HT-29 (cell line): ENCODE measurements at regions not wholly inside any gene's neighbourhood (a gene's known extent, or its start where the extent isn't known, plus 50 kb on each side); places are given as distances from the start of the nearest gene placed in this dataset.

Experiments used
- DNase-seq: peaks from one replicate; pipeline ENCODE4 v3.0.0-alpha.2; 2015; ENCODE audit warnings: low spot score

DNA sequence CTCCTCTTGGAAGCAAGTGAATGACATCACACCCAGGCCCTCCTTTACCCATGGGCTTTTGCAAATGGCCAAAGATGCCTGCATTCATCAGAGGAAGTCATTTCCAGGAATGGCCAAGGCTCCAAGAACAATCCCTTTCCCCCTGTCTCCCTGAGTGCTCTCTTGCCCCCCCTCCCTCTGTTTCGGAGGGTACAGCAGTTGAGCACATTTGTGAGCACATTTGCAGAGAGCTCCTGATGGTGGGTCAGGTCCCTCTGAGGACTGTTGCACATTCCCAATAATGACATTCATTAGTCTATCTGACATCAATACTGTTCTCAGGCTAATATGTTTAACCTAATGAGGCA is 113.4 kb downstream of the MATN1 start:
- DNase-seq: no peak

DNA sequence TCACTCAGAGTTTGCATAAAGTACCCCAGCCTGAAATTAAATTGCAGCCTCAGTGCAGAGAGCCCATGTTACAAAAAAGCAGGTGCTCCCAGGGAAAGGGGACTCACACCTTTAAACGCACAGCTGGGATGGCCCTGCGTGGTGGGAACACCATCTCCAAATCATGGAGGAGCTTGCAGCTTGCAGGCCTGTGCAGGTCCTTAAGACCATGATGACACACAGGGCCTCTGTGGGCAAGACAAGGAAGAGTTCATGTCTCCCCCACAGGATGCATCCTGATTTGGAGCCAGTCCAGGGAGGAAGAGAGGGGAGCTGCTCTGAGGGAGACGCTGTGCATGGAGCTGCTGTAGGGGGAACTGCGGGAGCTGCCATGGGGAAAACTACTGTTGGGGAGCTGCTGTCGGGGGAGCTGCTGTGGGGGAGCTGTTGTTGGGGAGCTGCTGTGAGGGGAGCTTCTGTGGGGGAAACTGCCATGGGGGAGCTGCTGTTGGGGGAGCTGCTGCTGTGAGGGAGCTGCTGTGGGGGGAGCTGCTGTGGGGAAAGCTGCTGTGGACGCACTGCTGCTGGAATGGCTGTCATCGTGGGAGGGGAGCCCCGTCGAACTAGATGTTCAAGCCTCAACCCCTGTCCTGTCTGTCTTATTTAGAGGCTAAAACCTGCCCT is 113.9 kb downstream of the MATN1 start:
- no peak for DNase-seq

DNA sequence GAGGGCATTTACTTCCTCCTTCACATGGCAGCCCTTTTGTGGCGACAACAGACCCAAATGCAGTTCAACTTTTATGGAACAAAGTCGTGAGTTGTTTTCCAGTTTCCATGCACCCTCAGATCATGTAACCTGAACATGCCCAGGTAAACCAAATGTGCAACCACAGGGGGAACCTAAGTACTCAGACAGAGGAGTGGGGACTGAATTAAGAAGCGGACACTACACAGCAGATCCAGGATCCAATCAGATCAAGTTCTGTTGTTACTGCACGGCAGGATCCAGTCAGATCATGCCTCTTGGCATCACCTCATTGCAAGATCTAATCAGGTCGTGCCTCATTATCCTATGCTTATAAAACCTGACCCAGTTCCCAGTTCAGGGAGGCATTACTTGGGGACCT is 115.7 kb downstream of the MATN1 start:
- DNase-seq: no peak

- DNase-seq: no peak
Observed at GRCh38 chr1:30606166-30606565, 117.2 kb downstream of the MATN1 start.

DNA sequence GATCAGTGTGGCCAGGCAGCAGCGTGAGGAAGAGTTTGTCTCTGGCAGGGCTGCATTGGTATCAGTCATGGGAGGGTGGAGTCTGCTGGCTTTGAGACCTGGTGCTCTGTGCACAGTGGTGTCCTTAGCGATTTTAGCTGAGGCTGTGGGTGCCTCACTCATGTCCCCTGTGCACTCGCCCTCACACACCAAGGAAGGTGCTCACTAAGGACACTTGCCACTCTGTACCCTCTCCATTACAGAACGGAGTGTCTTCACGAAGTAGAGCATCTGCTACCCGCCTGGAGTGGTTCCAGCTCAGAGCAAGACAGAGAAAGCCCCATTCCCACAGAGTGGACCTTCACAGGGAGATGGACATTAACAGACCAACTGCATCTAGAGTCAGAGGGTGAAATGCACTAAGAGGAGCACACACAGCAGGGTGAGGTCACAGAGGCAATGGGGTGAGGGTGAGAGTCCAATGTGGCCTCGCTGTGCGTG is 117.9 kb downstream of the MATN1 start:
- no peak for DNase-seq

DNA sequence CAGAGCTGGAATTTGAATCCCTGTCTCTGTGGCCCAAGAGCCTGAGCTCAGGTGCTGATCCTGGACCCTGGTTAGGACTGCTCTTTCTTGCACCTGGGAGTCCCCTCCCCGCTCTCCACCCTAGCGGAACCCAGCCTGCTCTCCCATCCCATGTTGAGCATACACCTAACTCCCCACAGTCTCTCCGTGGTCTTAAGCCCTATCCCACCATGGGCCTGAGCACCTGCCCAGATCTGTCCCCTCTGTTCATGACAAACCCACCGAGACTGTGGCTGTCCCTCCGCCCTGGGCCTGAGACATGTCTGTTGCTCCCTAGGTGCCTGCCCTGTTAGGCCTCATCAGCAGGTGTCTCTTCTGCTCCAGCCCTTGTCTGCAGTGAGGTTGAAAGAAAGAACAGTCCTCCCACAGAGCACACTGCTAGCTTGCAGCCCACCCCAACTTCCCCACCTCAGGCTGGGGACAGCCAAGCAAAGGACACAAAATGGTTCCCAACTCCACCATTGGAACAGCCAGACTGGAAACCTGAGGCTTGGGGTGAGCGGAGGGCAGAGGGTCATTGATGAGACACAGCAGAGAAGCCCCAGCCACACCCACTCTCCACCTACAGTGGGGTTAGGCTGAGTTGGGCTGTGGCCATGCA is 118.5 kb downstream of the MATN1 start:
- DNase-seq: no peak

- DNase-seq: no peak
Observed at GRCh38 chr1:30603081-30603858, 120.1 kb downstream of the MATN1 start.

- DNase-seq: no peak
Observed at GRCh38 chr1:30601316-30602085, 121.9 kb downstream of the MATN1 start.

GRCh38 chr1:30600706-30601105 is 122.7 kb downstream of the MATN1 start:
- no peak for DNase-seq

GRCh38 chr1:30600258-30600657 is 123.1 kb downstream of the MATN1 start:
- DNase-seq: no peak

DNA sequence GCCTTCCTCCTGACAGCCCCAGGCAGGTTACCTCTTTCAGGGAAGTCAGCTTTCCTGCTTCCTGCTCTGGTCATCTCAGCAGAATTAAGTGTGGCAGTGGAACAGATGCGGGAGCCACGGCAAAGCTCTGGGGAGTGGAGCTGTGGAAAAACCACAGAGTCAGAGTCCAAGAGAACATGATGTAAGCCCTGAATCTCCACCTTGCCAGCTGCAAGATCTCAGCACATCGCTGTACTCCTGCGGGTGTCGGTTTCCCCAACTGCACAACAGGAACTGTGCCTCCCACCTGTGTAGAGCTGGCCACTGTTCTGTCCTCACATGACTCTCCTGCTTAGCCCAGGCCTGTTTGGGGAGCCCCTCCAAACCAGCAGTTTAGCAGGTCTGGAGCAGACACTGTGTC is 123.7 kb downstream of the MATN1 start:
- no peak for DNase-seq

GRCh38 chr1:30598571-30599114 is 124.7 kb downstream of the MATN1 start:
- DNase-seq: no peak

DNA sequence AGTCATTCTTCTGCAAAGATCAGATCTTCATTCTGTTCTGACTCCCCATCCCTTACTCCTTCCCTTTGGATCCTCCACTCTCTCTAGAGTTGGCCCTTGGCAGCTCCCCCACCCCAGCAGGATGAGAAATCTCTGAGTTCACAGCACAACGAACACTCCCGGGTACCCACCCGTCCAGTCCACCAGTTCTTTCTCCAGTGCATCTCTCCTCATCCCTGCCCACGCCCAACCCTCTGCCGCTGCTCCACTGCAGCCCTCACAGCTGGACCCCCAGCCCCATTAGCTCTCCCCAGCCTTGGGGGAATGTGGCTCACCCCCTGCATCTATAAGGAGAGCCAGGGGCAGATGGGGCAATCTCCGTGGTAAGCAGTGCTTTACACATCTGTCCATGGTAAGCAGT is 125.7 kb downstream of the MATN1 start:
- no peak for DNase-seq

DNA sequence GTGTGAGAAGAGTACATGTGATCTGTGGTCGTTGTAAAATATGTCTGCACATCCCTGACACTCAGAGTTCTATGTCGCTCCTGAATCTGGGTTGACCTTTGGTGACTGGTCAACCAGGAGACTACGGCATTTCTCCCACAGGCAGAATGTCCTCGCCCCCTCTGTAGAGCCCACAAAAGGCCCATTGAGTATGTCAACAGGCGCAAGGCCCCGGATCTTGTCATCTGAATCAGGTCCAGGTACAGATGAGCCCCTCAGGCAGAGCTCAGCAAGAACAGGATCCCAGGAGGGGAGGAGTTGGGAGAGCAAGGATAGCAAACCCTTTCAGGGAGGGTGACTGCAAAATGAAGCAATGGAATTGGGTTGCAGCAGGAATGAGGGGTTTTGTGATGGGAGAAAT is 126.5 kb downstream of the MATN1 start:
- no peak for DNase-seq

GRCh38 chr1:30596470-30596869 is 126.9 kb downstream of the MATN1 start:
- no peak for DNase-seq

DNA sequence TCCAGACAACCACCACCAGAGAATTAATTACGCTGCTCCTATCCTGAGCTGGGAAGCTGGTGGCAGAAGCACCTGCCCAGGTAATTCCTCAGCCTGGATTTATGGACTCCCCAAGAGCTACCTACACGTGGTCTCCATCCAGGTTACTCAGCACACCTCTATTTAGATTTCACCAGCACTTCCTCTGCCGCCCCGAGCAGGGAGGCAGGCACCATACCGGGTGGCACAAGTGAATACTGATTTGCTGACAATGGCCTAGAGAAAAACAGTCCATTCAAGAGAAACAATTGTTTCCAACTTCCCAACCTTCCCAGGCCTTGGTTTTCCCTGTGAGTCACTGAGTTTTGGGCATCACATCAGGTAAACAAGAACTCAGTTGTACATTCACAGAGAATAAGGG is 134.3 kb downstream of the MATN1 start:
- DNase-seq: no peak

GRCh38 chr1:30588311-30589073 is 134.9 kb downstream of the MATN1 start:
- no peak for DNase-seq

DNA sequence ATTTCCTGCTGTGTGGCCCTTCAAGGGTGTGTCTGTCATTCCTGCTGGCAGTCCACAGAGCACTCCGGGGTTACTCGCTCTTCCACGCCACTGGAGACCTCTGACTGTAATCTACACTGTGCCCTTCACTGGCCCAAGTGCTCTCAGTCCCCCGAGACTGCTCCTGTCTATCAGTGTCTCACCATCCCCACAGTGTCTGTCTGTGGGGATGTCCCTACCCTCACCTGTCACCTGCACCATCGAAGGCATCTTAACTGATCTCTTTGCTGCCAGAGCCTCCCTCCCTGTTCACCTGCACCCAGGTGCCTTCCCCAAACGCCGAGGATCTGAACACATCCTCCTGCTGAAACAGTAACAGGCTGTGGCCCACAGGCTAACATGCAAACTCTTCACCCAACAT is 136.7 kb downstream of the MATN1 start:
- DNase-seq: no peak

DNA sequence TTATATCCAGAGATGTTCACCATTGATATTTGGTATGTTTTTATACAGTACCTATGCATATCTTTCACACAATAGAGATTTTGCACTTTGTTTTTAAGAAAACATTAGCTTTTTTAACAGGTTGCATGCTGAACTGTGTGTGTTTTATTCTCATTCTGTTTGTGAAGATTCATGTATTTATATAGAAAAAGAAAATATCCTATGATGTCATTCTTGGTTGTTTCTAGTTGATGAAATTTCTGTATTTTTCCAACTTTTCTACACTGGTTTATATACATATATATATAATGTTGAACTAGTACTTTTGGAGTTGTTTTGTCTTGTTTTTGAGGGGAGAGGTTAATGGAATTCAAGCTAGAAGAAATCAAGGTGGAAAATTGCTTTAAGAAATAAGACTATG is 143.8 kb downstream of the MATN1 start:
- no peak for DNase-seq

DNA sequence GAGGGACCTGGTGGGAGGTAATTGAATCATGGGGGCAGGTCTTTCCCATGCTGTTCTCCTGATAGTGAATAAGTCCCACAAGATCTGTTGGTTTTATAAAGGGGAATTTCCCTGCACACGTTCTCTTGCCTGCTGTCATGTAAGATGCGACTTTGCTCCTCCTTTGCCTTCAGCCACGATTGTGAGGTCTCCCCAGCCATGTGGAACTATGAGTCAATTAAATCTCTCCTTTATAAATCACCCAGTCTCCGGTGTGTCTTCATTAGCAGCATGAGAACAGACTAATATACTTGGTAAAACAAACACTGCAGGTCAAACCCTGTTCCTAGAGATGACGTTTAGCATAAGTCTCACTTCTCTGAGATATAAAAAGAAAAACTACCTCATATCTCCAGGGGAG is 148.3 kb downstream of the MATN1 start:
- DNase-seq: no peak

DNA sequence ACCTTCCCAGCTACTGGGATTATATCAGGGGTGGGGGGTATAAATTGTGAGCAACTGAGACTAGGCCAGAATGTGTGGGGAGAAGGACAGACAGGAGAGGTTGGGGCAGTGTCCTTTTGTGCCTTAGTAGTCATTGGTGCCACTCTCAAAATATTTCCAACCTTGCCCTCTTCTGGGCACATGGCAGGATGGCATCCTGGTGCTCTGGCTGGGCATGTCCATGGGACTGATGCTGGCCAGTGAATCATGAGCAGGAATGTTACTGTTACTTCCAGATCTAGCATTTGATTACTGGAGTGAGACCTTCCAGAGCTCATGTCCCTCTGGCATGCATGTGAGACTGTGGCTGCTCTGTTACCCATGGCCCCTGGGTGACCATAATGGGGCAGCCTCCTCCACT is 151.2 kb downstream of the MATN1 start:
- DNase-seq: peak; percentile 6
